HCT116 (cell line): ENCODE measurements at regions not wholly inside any gene's neighbourhood (a gene's known extent, or its start where the extent isn't known, plus 50 kb on each side); places are given as distances from the start of the nearest gene placed in this dataset.

Experiments
- ATAC-seq: fragments of 200-7000 bp; cut with Tn5 transposase; 2 replicates; pipeline ENCODE4 v1.9.1; 2020; ENCODE audit warnings: mild to moderate bottlenecking, moderate library complexity
- BruUV-seq: library from RNA; stranded (reverse); fragments of 400-500 nt; replicated peaks from 2 replicates; lab custom pipeline; 2021; lab: Mats Ljungman, UMichigan
- CTCF ChIA-PET: fragments of 300-600 bp; sonication (Branson Sonifier 250); formaldehyde crosslinking; loops from one replicate; lab custom pipeline; 2021; ENCODE audit warnings: antibody characterized with exemption; lab: Charles Lee
- POLR2A ChIA-PET: fragments of 300-600, 350-600 bp; sonication (Branson Sonifier 250); formaldehyde crosslinking; loops from one replicate; lab custom pipeline; 2021; ENCODE audit warnings: antibody characterized with exemption; lab: Charles Lee
- RAD21 ChIA-PET, 2 experiments: fragments of 300-600 bp; sonication (Branson Sonifier 250); formaldehyde crosslinking; loops; one replicate each; lab custom pipeline; 2023; ENCODE audit warnings: low total read pairs in 2 of 2; ENCODE audit not compliant: uncharacterized antibody in 2 of 2, unreplicated experiment in 2 of 2, low non-redundant PET in 1 of 2; lab: Charles Lee
- DNase-seq: peaks from one replicate; pipeline ENCODE4 v3.0.0-alpha.2; 2010; ENCODE audit warnings: low read depth, low spot score
- H2AFZ ChIP-seq: fragments of 200-600 bp; shearing (Covaris generic), sonication (generic); 2 replicates; pipeline ENCODE4 v1.6.1; 2017; ENCODE audit warnings: low read depth, mixed run types, mixed read lengths, antibody characterized with exemption, low read length; ENCODE audit not compliant: poor library complexity, severe bottlenecking
- H3K27ac ChIP-seq: 2 replicates; pipeline ENCODE4 v1.5.1; 2012; ENCODE audit warnings: low read depth, low read length
- H3K27me3 ChIP-seq: fragments of 200-600 bp; sonication (generic); 2 replicates; pipeline ENCODE4 v1.6.1; 2016; ENCODE audit warnings: mixed run types, low read length, mixed read lengths; ENCODE audit not compliant: insufficient read depth
- H3K36me3 ChIP-seq, 2 experiments: fragments of 200-500 bp in 1 of 2; fragments of 200-600 bp in 1 of 2; sonication (Bioruptor generic) in 1 of 2; sonication (generic) in 1 of 2; 2 replicates each; pipeline versions ENCODE4 v1.5.1 to v1.6.1; 2014 to 2016; ENCODE audit warnings: low read length in 2 of 2, inconsistent platforms in 1 of 2, mixed read lengths in 1 of 2, mixed run types in 1 of 2; ENCODE audit not compliant: insufficient read depth in 2 of 2, control insufficient read depth in 1 of 2
- H3K4me1 ChIP-seq, 2 experiments: fragments of 200-600 bp in 1 of 2; sonication (generic) in 1 of 2; 2 replicates each; pipeline versions ENCODE4 v1.5.1 to v1.6.1; 2012 to 2017; ENCODE audit warnings: low read length in 2 of 2, inconsistent platforms in 1 of 2, mild to moderate bottlenecking in 1 of 2, mixed read lengths in 1 of 2, mixed run types in 1 of 2, moderate library complexity in 1 of 2; ENCODE audit not compliant: insufficient read depth in 2 of 2, control insufficient read depth in 1 of 2
- H3K4me2 ChIP-seq: fragments of 200-600 bp; sonication (generic); 2 replicates; pipeline ENCODE4 v1.6.1; 2017; ENCODE audit warnings: mixed run types, low read length, mixed read lengths
- H3K4me3 ChIP-seq, 2 experiments: fragments of 200-600 bp in 1 of 2; sonication (generic) in 1 of 2; replicated peaks in 1 of 2; 2 replicates each; pipeline ENCODE4 v1.5.1; 2011 to 2016; ENCODE audit warnings: low read length in 2 of 2, control low read depth in 1 of 2, low read depth in 1 of 2, mild to moderate bottlenecking in 1 of 2, mixed read lengths in 1 of 2, mixed run types in 1 of 2
- H3K79me2 ChIP-seq: fragments of 200-600 bp; sonication (generic); 2 replicates; pipeline ENCODE4 v1.6.1; 2017; ENCODE audit warnings: mild to moderate bottlenecking, mixed run types, low read length, moderate library complexity, mixed read lengths; ENCODE audit not compliant: insufficient read depth
- H3K9ac ChIP-seq: fragments of 200-600 bp; sonication (generic); 2 replicates; pipeline ENCODE4 v1.6.1; 2016; ENCODE audit warnings: low read length, mixed read lengths
- H3K9me2 ChIP-seq: fragments of 200-600 bp; sonication (generic), shearing (Covaris generic); 2 replicates; pipeline ENCODE4 v1.6.1; 2017; ENCODE audit warnings: mixed run types, mild to moderate bottlenecking, moderate library complexity; ENCODE audit not compliant: insufficient read depth
- H3K9me3 ChIP-seq, 2 experiments: fragments of 200-500 bp in 1 of 2; fragments of 200-600 bp in 1 of 2; sonication (Bioruptor generic) in 1 of 2; sonication (generic) in 1 of 2; 2 replicates each; pipeline ENCODE4 v1.6.1; 2014 to 2017; ENCODE audit warnings: low read length in 2 of 2, mixed read lengths in 2 of 2, inconsistent platforms in 1 of 2, low read depth in 1 of 2, mild to moderate bottlenecking in 1 of 2, mixed run types in 1 of 2, moderate library complexity in 1 of 2; ENCODE audit not compliant: control insufficient read depth in 1 of 2, insufficient read depth in 1 of 2
- H4K20me1 ChIP-seq: fragments of 200-600 bp; sonication (generic), shearing (Covaris generic); 2 replicates; pipeline ENCODE4 v1.6.1; 2017; ENCODE audit warnings: mixed run types, mild to moderate bottlenecking, moderate library complexity; ENCODE audit not compliant: insufficient read depth
- ELF1 ChIP-seq: IDR thresholded peaks from 2 replicates; pipeline ENCODE4 v1.6.1; 2012; ENCODE audit warnings: low read depth, borderline replicate concordance
- EZH2phosphoT487 ChIP-seq: fragments of 200-600 bp; IDR thresholded peaks from 2 replicates; pipeline ENCODE4 v1.6.1; 2018; ENCODE audit warnings: antibody characterized with exemption, borderline replicate concordance
- JUND ChIP-seq: IDR thresholded peaks from 2 replicates; pipeline ENCODE4 v1.6.1; 2012
- YY1 ChIP-seq: IDR thresholded peaks from 2 replicates; pipeline ENCODE4 v1.6.1; 2011; ENCODE audit warnings: low read length, low read depth, moderate library complexity, mild to moderate bottlenecking; ENCODE audit not compliant: insufficient replicate concordance; ENCODE audit errors: extremely low read depth
- ZFX ChIP-seq: fragments of 450-650 bp; IDR thresholded peaks from 2 replicates; pipeline ENCODE4 v1.6.1; 2017
- intact Hi-C: fragments of 100-400 bp; cut with micrococcal nuclease; formaldehyde crosslinking; loops from 2 replicates; pipeline ENCODE4 v1.10.0; 2022
- TF ChIP-seq, protein P1 (sequence below): IDR thresholded peaks from 2 replicates; pipeline ENCODE4 v1.6.1; 2011; ENCODE audit warnings: mild to moderate bottlenecking, low read length, moderate library complexity; ENCODE audit not compliant: insufficient replicate concordance; ENCODE audit errors: extremely low read depth
- TF ChIP-seq, protein P2 (sequence below): IDR thresholded peaks from 2 replicates; pipeline ENCODE4 v1.6.1; 2012; ENCODE audit warnings: low read depth

DNA sequence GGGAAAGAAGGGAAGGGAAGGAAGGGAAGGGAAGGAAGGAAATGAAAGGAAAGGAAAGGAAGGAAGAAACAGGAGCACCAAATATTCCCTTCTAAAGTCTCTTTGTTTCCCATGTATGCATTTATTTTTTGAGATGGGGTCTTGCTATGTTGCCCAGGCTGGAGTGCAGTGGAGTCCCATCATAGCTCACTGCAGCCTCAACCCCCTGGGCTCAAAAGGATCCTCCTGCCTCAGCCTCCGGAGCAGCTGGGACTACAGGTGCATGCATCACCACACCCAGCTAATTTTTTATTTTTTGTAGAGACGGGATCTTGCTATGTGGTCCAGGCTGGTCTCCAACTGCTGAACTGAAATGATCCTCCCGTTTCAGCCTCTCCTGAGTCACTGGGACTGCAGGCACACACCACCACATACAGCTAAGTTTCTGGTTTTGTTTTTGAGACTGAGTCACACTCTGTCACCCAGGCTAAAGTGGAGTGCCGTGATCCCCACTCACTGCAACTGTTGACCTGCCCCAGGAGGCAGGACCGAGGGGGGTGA lies 102.8 kb downstream of the CRLF2 start:
- DNase-seq (no peak), ATAC-seq (no peak)
- intact Hi-C loops, result no loop called here
- Histone ChIP-seq H3K9ac (no peak overlapping the region), H4K20me1 (no peaks in the 10 kb centered on the region), H3K79me2 (no peaks in the 10 kb centered on the region), H3K9me3 (no peaks in the 10 kb centered on the region), H3K4me1 (no peaks in the 10 kb centered on the region), H3K27me3 (no peaks in the 10 kb centered on the region; the same call in 1 of the 2 replicates), H3K9me2 (no peaks in the 10 kb centered on the region), H2AFZ (no peak overlapping the region), H3K27ac (no peak overlapping the region), H3K36me3 (no peaks in the 10 kb centered on the region), H3K4me2 (no peak overlapping the region), H3K4me3 (no peak overlapping the region)
- BruUV-seq, result no TSS peak
- RAD21 ChIA-PET, result no interaction called here
- POLR2A ChIA-PET, result no interaction called here
- CTCF ChIA-PET, result no interaction called here
- TF ChIP-seq, protein P1, sequence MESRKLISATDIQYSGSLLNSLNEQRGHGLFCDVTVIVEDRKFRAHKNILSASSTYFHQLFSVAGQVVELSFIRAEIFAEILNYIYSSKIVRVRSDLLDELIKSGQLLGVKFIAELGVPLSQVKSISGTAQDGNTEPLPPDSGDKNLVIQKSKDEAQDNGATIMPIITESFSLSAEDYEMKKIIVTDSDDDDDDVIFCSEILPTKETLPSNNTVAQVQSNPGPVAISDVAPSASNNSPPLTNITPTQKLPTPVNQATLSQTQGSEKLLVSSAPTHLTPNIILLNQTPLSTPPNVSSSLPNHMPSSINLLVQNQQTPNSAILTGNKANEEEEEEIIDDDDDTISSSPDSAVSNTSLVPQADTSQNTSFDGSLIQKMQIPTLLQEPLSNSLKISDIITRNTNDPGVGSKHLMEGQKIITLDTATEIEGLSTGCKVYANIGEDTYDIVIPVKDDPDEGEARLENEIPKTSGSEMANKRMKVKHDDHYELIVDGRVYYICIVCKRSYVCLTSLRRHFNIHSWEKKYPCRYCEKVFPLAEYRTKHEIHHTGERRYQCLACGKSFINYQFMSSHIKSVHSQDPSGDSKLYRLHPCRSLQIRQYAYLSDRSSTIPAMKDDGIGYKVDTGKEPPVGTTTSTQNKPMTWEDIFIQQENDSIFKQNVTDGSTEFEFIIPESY, result no peak
- TF ChIP-seq ELF1 (no peak), EZH2phosphoT487 (no peak), JUND (no peak), ZFX (no peak), YY1 (no peak)
- TF ChIP-seq, protein P2, sequence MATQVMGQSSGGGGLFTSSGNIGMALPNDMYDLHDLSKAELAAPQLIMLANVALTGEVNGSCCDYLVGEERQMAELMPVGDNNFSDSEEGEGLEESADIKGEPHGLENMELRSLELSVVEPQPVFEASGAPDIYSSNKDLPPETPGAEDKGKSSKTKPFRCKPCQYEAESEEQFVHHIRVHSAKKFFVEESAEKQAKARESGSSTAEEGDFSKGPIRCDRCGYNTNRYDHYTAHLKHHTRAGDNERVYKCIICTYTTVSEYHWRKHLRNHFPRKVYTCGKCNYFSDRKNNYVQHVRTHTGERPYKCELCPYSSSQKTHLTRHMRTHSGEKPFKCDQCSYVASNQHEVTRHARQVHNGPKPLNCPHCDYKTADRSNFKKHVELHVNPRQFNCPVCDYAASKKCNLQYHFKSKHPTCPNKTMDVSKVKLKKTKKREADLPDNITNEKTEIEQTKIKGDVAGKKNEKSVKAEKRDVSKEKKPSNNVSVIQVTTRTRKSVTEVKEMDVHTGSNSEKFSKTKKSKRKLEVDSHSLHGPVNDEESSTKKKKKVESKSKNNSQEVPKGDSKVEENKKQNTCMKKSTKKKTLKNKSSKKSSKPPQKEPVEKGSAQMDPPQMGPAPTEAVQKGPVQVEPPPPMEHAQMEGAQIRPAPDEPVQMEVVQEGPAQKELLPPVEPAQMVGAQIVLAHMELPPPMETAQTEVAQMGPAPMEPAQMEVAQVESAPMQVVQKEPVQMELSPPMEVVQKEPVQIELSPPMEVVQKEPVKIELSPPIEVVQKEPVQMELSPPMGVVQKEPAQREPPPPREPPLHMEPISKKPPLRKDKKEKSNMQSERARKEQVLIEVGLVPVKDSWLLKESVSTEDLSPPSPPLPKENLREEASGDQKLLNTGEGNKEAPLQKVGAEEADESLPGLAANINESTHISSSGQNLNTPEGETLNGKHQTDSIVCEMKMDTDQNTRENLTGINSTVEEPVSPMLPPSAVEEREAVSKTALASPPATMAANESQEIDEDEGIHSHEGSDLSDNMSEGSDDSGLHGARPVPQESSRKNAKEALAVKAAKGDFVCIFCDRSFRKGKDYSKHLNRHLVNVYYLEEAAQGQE, result no peak
